ENCODE measurements at regions not wholly inside any gene's neighbourhood (a gene's known extent, or its start where the extent isn't known, plus 50 kb on each side); places are given as distances from the start of the nearest gene placed in this dataset.

- no peak for TF ChIP-seq CTCF (conservative IDR thresholded peaks at IDR 0.05; ENCODE audit: low read length)
- TF ChIP-seq EZH2phosphoT487 (IDR thresholded peaks at IDR 0.05; ENCODE audit: borderline replicate concordance): no peak
Observed at GRCh38 chr7:81014908-81015307, 96.1 kb upstream of the SEMA3C start.
